Erythroblast (primary cell): ENCODE measurements at regions not wholly inside any gene's neighbourhood (a gene's known extent, or its start where the extent isn't known, plus 50 kb on each side); places are given as distances from the start of the nearest gene placed in this dataset.

Experiments used
- GATA1 ChIP-seq: IDR thresholded peaks from 2 replicates; pipeline ENCODE4 v1.6.1; 2011; ENCODE audit warnings: low read depth, mild to moderate bottlenecking, control low read depth, low read length, moderate library complexity
- POLR2A ChIP-seq: IDR thresholded peaks from 2 replicates; pipeline ENCODE4 v1.6.1; 2011; ENCODE audit warnings: mild to moderate bottlenecking, low read length

DNA sequence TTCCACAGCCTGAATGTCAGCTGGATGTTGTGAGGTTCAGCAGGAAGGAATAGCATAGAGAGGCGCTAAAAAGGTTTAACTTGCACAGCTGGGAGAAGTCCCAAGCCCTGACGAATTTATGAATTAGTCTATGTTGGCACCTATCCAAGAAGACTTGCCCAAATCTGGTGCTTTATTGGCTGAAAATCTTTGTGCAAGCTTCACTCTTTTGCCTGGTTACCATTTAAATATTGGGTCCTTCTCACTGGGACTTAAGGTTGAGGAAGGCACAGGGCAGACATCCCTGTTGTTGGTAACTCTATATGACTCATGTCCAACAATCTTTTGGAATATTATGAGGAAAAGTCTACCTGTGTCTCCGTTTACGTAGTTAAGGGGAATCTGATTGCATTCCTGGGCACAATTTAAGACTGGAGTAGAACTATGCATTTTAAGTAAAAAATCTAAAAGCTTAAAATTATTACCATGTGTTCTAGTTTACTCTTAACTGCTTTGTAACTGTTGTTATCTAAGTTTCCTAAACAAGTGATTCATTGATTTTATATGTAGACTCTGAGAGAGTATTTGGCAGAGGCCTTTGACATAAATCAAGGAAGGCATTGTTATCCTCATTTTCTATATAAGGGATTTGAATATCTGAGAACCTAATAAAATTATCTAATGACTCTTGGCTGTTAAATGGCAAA, 181.7 kb upstream of the DPYD start:
- TF ChIP-seq POLR2A (no peak), GATA1 (no peak)
